ENCODE measurements at regions not wholly inside any gene's neighbourhood (a gene's known extent, or its start where the extent isn't known, plus 50 kb on each side); places are given as distances from the start of the nearest gene placed in this dataset.

GRCh38 chr6:105892577-105893262 lies 193.4 kb upstream of the PRDM1 start:
- H3K27me3 Mint-ChIP-seq = peaks cover 20% of the 10 kb centered on the region
- peaks cover 12% of the 10 kb centered on the region for H3K4me1 Mint-ChIP-seq (ENCODE audit: low read depth)
- H3K4me3 Mint-ChIP-seq = no peak overlapping the region
- no peaks in the 10 kb centered on the region for H3K9me3 Mint-ChIP-seq
- no peak overlapping the region for H3K27ac Mint-ChIP-seq
- H3K36me3 Mint-ChIP-seq (ENCODE audit: low read depth) = no peaks in the 10 kb centered on the region

GRCh38 chr6:105890521-105891244 lies 195.5 kb upstream of the PRDM1 start:
- Mint-ChIP-seq H3K27ac (no peak overlapping the region), H3K9me3 (no peaks in the 10 kb centered on the region), H3K4me3 (no peak overlapping the region), H3K4me1 (ENCODE audit: low read depth) (peaks cover 22% of the 10 kb centered on the region), H3K27me3 (peaks cover 23% of the 10 kb centered on the region), H3K36me3 (ENCODE audit: low read depth) (no peaks in the 10 kb centered on the region)

- Mint-ChIP-seq H3K36me3 (ENCODE audit: low read depth) (no peaks in the 10 kb centered on the region), H3K27ac (no peak overlapping the region), H3K4me3 (no peak overlapping the region), H3K27me3 (peaks cover 21% of the 10 kb centered on the region), H3K9me3 (no peaks in the 10 kb centered on the region), H3K4me1 (ENCODE audit: low read depth) (peaks cover 22% of the 10 kb centered on the region)
These were observed 196.2 kb upstream of the PRDM1 start for GRCh38 chr6:105889902-105890301.

- Mint-ChIP-seq H3K36me3 (ENCODE audit: low read depth) (no peaks in the 10 kb centered on the region), H3K9me3 (no peaks in the 10 kb centered on the region), H3K4me1 (ENCODE audit: low read depth) (peaks cover 16% of the 10 kb centered on the region), H3K27ac (no peak overlapping the region), H3K27me3 (peaks cover 10% of the 10 kb centered on the region), H3K4me3 (no peak overlapping the region)
These were observed 199.2 kb upstream of the PRDM1 start for GRCh38 chr6:105886814-105887544.

- no peaks in the 10 kb centered on the region for H3K9me3 Mint-ChIP-seq
- no peak overlapping the region for H3K4me3 Mint-ChIP-seq
- peaks cover 21% of the 10 kb centered on the region for H3K4me1 Mint-ChIP-seq (ENCODE audit: low read depth)
- peaks cover 16% of the 10 kb centered on the region for H3K27me3 Mint-ChIP-seq
- H3K27ac Mint-ChIP-seq = no peak overlapping the region
- H3K36me3 Mint-ChIP-seq (ENCODE audit: low read depth) = no peaks in the 10 kb centered on the region
These were observed 199.9 kb upstream of the PRDM1 start for GRCh38 chr6:105886066-105886813.

- no peak overlapping the region for H3K27ac Mint-ChIP-seq
- no peaks in the 10 kb centered on the region for H3K36me3 Mint-ChIP-seq (ENCODE audit: low read depth)
- no peaks in the 10 kb centered on the region for H3K9me3 Mint-ChIP-seq
- peaks cover 36% of the 10 kb centered on the region for H3K4me1 Mint-ChIP-seq (ENCODE audit: low read depth)
- H3K27me3 Mint-ChIP-seq = peaks cover 28% of the 10 kb centered on the region
- no peak overlapping the region for H3K4me3 Mint-ChIP-seq
These were observed 201.7 kb upstream of the PRDM1 start for GRCh38 chr6:105884426-105884825.

GRCh38 chr6:105884011-105884410 lies 202.1 kb upstream of the PRDM1 start:
- peak overlapping the region; percentile 7 for H3K27ac Mint-ChIP-seq
- peaks cover 32% of the 10 kb centered on the region for H3K27me3 Mint-ChIP-seq
- H3K4me3 Mint-ChIP-seq = no peak overlapping the region
- peaks cover 40% of the 10 kb centered on the region for H3K4me1 Mint-ChIP-seq (ENCODE audit: low read depth)
- H3K9me3 Mint-ChIP-seq = no peaks in the 10 kb centered on the region
- H3K36me3 Mint-ChIP-seq (ENCODE audit: low read depth) = no peaks in the 10 kb centered on the region

- no peak overlapping the region for H3K27ac Mint-ChIP-seq
- H3K9me3 Mint-ChIP-seq = no peaks in the 10 kb centered on the region
- no peaks in the 10 kb centered on the region for H3K36me3 Mint-ChIP-seq (ENCODE audit: low read depth)
- peaks cover 35% of the 10 kb centered on the region for H3K4me1 Mint-ChIP-seq (ENCODE audit: low read depth)
- peaks cover 43% of the 10 kb centered on the region for H3K27me3 Mint-ChIP-seq
- H3K4me3 Mint-ChIP-seq = no peak overlapping the region
These were observed 203.3 kb upstream of the PRDM1 start for GRCh38 chr6:105882828-105883227.

GRCh38 chr6:105882121-105882803 lies 203.9 kb upstream of the PRDM1 start:
- Mint-ChIP-seq H3K27me3 (peaks cover 43% of the 10 kb centered on the region), H3K4me1 (ENCODE audit: low read depth) (peaks cover 30% of the 10 kb centered on the region), H3K4me3 (no peak overlapping the region), H3K27ac (no peak overlapping the region), H3K36me3 (ENCODE audit: low read depth) (no peaks in the 10 kb centered on the region), H3K9me3 (no peaks in the 10 kb centered on the region)

- Mint-ChIP-seq H3K27me3 (peaks cover 42% of the 10 kb centered on the region), H3K4me1 (ENCODE audit: low read depth) (peaks cover 24% of the 10 kb centered on the region), H3K4me3 (no peak overlapping the region), H3K36me3 (ENCODE audit: low read depth) (no peaks in the 10 kb centered on the region), H3K27ac (no peak overlapping the region), H3K9me3 (no peaks in the 10 kb centered on the region)
These were observed 204.5 kb upstream of the PRDM1 start for GRCh38 chr6:105881608-105882007.

- peaks cover 50% of the 10 kb centered on the region for H3K27me3 Mint-ChIP-seq
- no peaks in the 10 kb centered on the region for H3K36me3 Mint-ChIP-seq (ENCODE audit: low read depth)
- H3K9me3 Mint-ChIP-seq = no peaks in the 10 kb centered on the region
- H3K27ac Mint-ChIP-seq = no peak overlapping the region
- H3K4me3 Mint-ChIP-seq = peak overlapping the region; percentile 50
- H3K4me1 Mint-ChIP-seq (ENCODE audit: low read depth) = peaks cover 25% of the 10 kb centered on the region
These were observed 206.1 kb upstream of the PRDM1 start for GRCh38 chr6:105880030-105880492.

GRCh38 chr6:105879146-105879545 lies 207.0 kb upstream of the PRDM1 start:
- Mint-ChIP-seq H3K4me1 (ENCODE audit: low read depth) (peaks cover 27% of the 10 kb centered on the region), H3K4me3 (no peak overlapping the region), H3K9me3 (no peaks in the 10 kb centered on the region), H3K27ac (no peak overlapping the region), H3K36me3 (ENCODE audit: low read depth) (no peaks in the 10 kb centered on the region), H3K27me3 (peaks cover 51% of the 10 kb centered on the region)

GRCh38 chr6:105875974-105876640 lies 210.0 kb upstream of the PRDM1 start:
- Mint-ChIP-seq H3K36me3 (ENCODE audit: low read depth) (no peaks in the 10 kb centered on the region), H3K4me1 (ENCODE audit: low read depth) (peaks cover 32% of the 10 kb centered on the region), H3K27ac (no peak overlapping the region), H3K4me3 (no peak overlapping the region), H3K27me3 (peaks cover 55% of the 10 kb centered on the region), H3K9me3 (no peaks in the 10 kb centered on the region)

Measured in stimulated activated naive CD8-positive, alpha-beta T cell treated with anti-CD3 and anti-CD28 coated beads, Interleukin-15, Interleukin-2, amounts not matched to agents 100 ng/mL and 50 ng/mL, for 24 hours (primary cell).